ENCODE measurements at regions not wholly inside any gene's neighbourhood (a gene's known extent, or its start where the extent isn't known, plus 50 kb on each side); places are given as distances from the start of the nearest gene placed in this dataset.

GRCh38 chr2:149670086-149670485 is 82.5 kb upstream of the MMADHC start:
- no peak for DNase-seq

GRCh38 chr2:149666809-149667320 is 79.3 kb upstream of the MMADHC start:
- no peak for DNase-seq

GRCh38 chr2:149664896-149665295 is 77.3 kb upstream of the MMADHC start:
- DNase-seq: no peak

- no peak for DNase-seq
These were observed 75.0 kb upstream of the MMADHC start for GRCh38 chr2:149662556-149662955.

- no peak for DNase-seq
These were observed 74.3 kb upstream of the MMADHC start for GRCh38 chr2:149661844-149662243.

GRCh38 chr2:149658553-149658952 is 71.0 kb upstream of the MMADHC start:
- DNase-seq: no peak

GRCh38 chr2:149657401-149658040 is 69.9 kb upstream of the MMADHC start:
- no peak for DNase-seq

- no peak for DNase-seq
These were observed 69.4 kb upstream of the MMADHC start for GRCh38 chr2:149656996-149657395.

- DNase-seq: no peak
These were observed 66.4 kb upstream of the MMADHC start for GRCh38 chr2:149653831-149654445.

GRCh38 chr2:149652926-149653325 is 65.4 kb upstream of the MMADHC start:
- DNase-seq: no peak

- DNase-seq: no peak
These were observed 65.0 kb upstream of the MMADHC start for GRCh38 chr2:149652526-149652925.

- no peak for DNase-seq
These were observed 63.7 kb upstream of the MMADHC start for GRCh38 chr2:149651229-149651628.

GRCh38 chr2:149650006-149650405 is 62.4 kb upstream of the MMADHC start:
- no peak for DNase-seq

GRCh38 chr2:149648282-149649030 is 60.9 kb upstream of the MMADHC start:
- no peak for DNase-seq

GRCh38 chr2:149645391-149645790 is 57.8 kb upstream of the MMADHC start:
- no peak for DNase-seq

Data from activated CD4-positive, alpha-beta T cell treated with anti-CD3 and anti-CD28 coated beads, Interleukin-2, amount 50 U/mL, for 16 hours (primary cell).